DMS114 treated with DMSO at 0.1 percent for 48 hours (cell line): ENCODE measurements at regions not wholly inside any gene's neighbourhood (a gene's known extent, or its start where the extent isn't known, plus 50 kb on each side); places are given as distances from the start of the nearest gene placed in this dataset.
A peak's percentile ranks its signal among the peaks of the same experiment; 100 is the strongest.
"Not testable (repeated sequence)": the region's sequence is repeated elsewhere in the genome, so short reads cannot be mapped to it uniquely, and the experiment has no call there.

Experiments used
- DNase-seq: peaks from one replicate; lab custom pipeline; 2025; ENCODE audit not compliant: unreplicated experiment; lab: John Stamatoyannopoulos, UW

GRCh38 chr10:78655979-78656378 is 412.8 kb upstream of the ZMIZ1 start:
- no peak for DNase-seq

- DNase-seq: no peak
Measured at GRCh38 chr10:78656417-78657162, 412.2 kb upstream of the ZMIZ1 start.

- peak; percentile 18 for DNase-seq
Measured at GRCh38 chr10:78657163-78657861, 411.5 kb upstream of the ZMIZ1 start.

GRCh38 chr10:78657862-78658165 is 411.0 kb upstream of the ZMIZ1 start:
- DNase-seq: no peak

- no peak for DNase-seq
Measured at GRCh38 chr10:78658645-78659597, 409.8 kb upstream of the ZMIZ1 start.

- DNase-seq: no peak
Measured at GRCh38 chr10:78659598-78659967, 409.2 kb upstream of the ZMIZ1 start.

- DNase-seq: no peak
Measured at GRCh38 chr10:78660446-78661106, 408.2 kb upstream of the ZMIZ1 start.

- DNase-seq: no peak
Measured at GRCh38 chr10:78663721-78664120, 405.0 kb upstream of the ZMIZ1 start.

- no peak for DNase-seq
Measured at GRCh38 chr10:78664929-78665553, 403.7 kb upstream of the ZMIZ1 start.

GRCh38 chr10:78672918-78673317 is 395.8 kb upstream of the ZMIZ1 start:
- no peak for DNase-seq

GRCh38 chr10:78681141-78681540 is 387.6 kb upstream of the ZMIZ1 start:
- not testable (repeated sequence) for DNase-seq

GRCh38 chr10:78681986-78682385 is 386.8 kb upstream of the ZMIZ1 start:
- DNase-seq: not testable (repeated sequence)

- no peak for DNase-seq
Measured at GRCh38 chr10:78684947-78685346, 383.8 kb upstream of the ZMIZ1 start.

- no peak for DNase-seq
Measured at GRCh38 chr10:78685466-78686103, 383.2 kb upstream of the ZMIZ1 start.

- DNase-seq: no peak
Measured at GRCh38 chr10:78686444-78687060, 382.2 kb upstream of the ZMIZ1 start.

GRCh38 chr10:78687626-78688025 is 381.1 kb upstream of the ZMIZ1 start:
- no peak for DNase-seq

GRCh38 chr10:78688230-78688900 is 380.4 kb upstream of the ZMIZ1 start:
- DNase-seq: no peak

GRCh38 chr10:78688901-78689583 is 379.7 kb upstream of the ZMIZ1 start:
- DNase-seq: no peak

- no peak for DNase-seq
Measured at GRCh38 chr10:78689584-78689935, 379.2 kb upstream of the ZMIZ1 start.
